ENCODE measurements at regions not wholly inside any gene's neighbourhood (a gene's known extent, or its start where the extent isn't known, plus 50 kb on each side); places are given as distances from the start of the nearest gene placed in this dataset.

- no peak overlapping the region for H3K27ac Mint-ChIP-seq
- DNase-seq = no peak
- POLR2A ChIA-PET = no interaction called here
- no peak overlapping the region for H3K4me3 Mint-ChIP-seq
- H3K27me3 Mint-ChIP-seq = peaks cover 2% of the 10 kb centered on the region
- no peaks in the 10 kb centered on the region for H3K9me3 Mint-ChIP-seq
- H3K36me3 Mint-ChIP-seq = no peaks in the 10 kb centered on the region
- no peaks in the 10 kb centered on the region for H3K4me1 Mint-ChIP-seq
- ATAC-seq (ENCODE audit: low read depth) = no peak
These were observed 200.1 kb upstream of the CAMK1G start for GRCh38 chr1:209383422-209383821.

GRCh38 chr1:209383907-209384709 is 199.4 kb upstream of the CAMK1G start:
- POLR2A ChIA-PET = no interaction called here
- ATAC-seq (ENCODE audit: low read depth) = no peak
- Mint-ChIP-seq H3K4me1 (no peaks in the 10 kb centered on the region), H3K4me3 (no peak overlapping the region), H3K9me3 (no peaks in the 10 kb centered on the region), H3K27me3 (peaks cover 2% of the 10 kb centered on the region), H3K36me3 (no peaks in the 10 kb centered on the region), H3K27ac (no peak overlapping the region)
- DNase-seq = no peak

- no peaks in the 10 kb centered on the region for H3K4me1 Mint-ChIP-seq
These were observed 198.6 kb upstream of the CAMK1G start for GRCh38 chr1:209384710-209385550.

GRCh38 chr1:209386156-209386555 is 197.4 kb upstream of the CAMK1G start:
- ATAC-seq (ENCODE audit: low read depth) = no peak
- no peaks in the 10 kb centered on the region for H3K4me1 Mint-ChIP-seq
- peaks cover 2% of the 10 kb centered on the region for H3K27me3 Mint-ChIP-seq
- POLR2A ChIA-PET = no interaction called here
- H3K4me3 Mint-ChIP-seq = no peak overlapping the region
- H3K9me3 Mint-ChIP-seq = no peaks in the 10 kb centered on the region
- no peak for DNase-seq
- H3K27ac Mint-ChIP-seq = no peak overlapping the region
- no peaks in the 10 kb centered on the region for H3K36me3 Mint-ChIP-seq

More at GRCh38 chr1:209384710-209385550, 198.6 kb upstream of the CAMK1G start:
- Mint-ChIP-seq H3K27me3 (peaks cover 2% of the 10 kb centered on the region), H3K9me3 (no peaks in the 10 kb centered on the region), H3K27ac (no peak overlapping the region), H3K36me3 (no peaks in the 10 kb centered on the region), H3K4me3 (no peak overlapping the region)
- DNase-seq = no peak
- ATAC-seq (ENCODE audit: low read depth) = no peak
- POLR2A ChIA-PET = no interaction called here

GRCh38 chr1:209387271-209387968 is 196.1 kb upstream of the CAMK1G start:
- Mint-ChIP-seq H3K4me1 (no peaks in the 10 kb centered on the region), H3K9me3 (no peaks in the 10 kb centered on the region), H3K36me3 (no peaks in the 10 kb centered on the region), H3K4me3 (no peak overlapping the region), H3K27ac (no peak overlapping the region), H3K27me3 (peaks cover 4% of the 10 kb centered on the region)
- POLR2A ChIA-PET = no interaction called here
- no peak for ATAC-seq (ENCODE audit: low read depth)
- DNase-seq = no peak

GRCh38 chr1:209387969-209388329 is 195.6 kb upstream of the CAMK1G start:
- POLR2A ChIA-PET = no interaction called here
- ATAC-seq (ENCODE audit: low read depth) (no peak), DNase-seq (no peak)
- H3K4me3 Mint-ChIP-seq = no peak overlapping the region
- no peaks in the 10 kb centered on the region for H3K36me3 Mint-ChIP-seq
- no peak overlapping the region for H3K27ac Mint-ChIP-seq
- H3K4me1 Mint-ChIP-seq = no peaks in the 10 kb centered on the region
- H3K27me3 Mint-ChIP-seq = peaks cover 8% of the 10 kb centered on the region
- H3K9me3 Mint-ChIP-seq = no peaks in the 10 kb centered on the region

- POLR2A ChIA-PET = no interaction called here
- no peaks in the 10 kb centered on the region for H3K4me1 Mint-ChIP-seq
- no peak overlapping the region for H3K4me3 Mint-ChIP-seq
- DNase-seq = no peak
- no peak for ATAC-seq (ENCODE audit: low read depth)
- no peaks in the 10 kb centered on the region for H3K9me3 Mint-ChIP-seq
- peaks cover 11% of the 10 kb centered on the region for H3K27me3 Mint-ChIP-seq
- H3K27ac Mint-ChIP-seq = no peak overlapping the region
- H3K36me3 Mint-ChIP-seq = no peaks in the 10 kb centered on the region
These were observed 195.2 kb upstream of the CAMK1G start for GRCh38 chr1:209388358-209388757.

- Mint-ChIP-seq H3K4me3 (no peak overlapping the region), H3K9me3 (no peaks in the 10 kb centered on the region), H3K27me3 (peaks cover 13% of the 10 kb centered on the region), H3K27ac (no peak overlapping the region), H3K36me3 (no peaks in the 10 kb centered on the region), H3K4me1 (no peaks in the 10 kb centered on the region)
- DNase-seq (no peak), ATAC-seq (ENCODE audit: low read depth) (no peak)
- POLR2A ChIA-PET = no interaction called here
These were observed 194.3 kb upstream of the CAMK1G start for GRCh38 chr1:209389258-209389657.

GRCh38 chr1:209389975-209390374 is 193.5 kb upstream of the CAMK1G start:
- no peaks in the 10 kb centered on the region for H3K36me3 Mint-ChIP-seq
- POLR2A ChIA-PET = no interaction called here
- peaks cover 14% of the 10 kb centered on the region for H3K27me3 Mint-ChIP-seq
- DNase-seq = no peak
- H3K4me1 Mint-ChIP-seq = no peaks in the 10 kb centered on the region
- H3K27ac Mint-ChIP-seq = no peak overlapping the region
- H3K9me3 Mint-ChIP-seq = no peaks in the 10 kb centered on the region
- H3K4me3 Mint-ChIP-seq = no peak overlapping the region
- ATAC-seq (ENCODE audit: low read depth) = no peak

GRCh38 chr1:209390764-209391163 is 192.8 kb upstream of the CAMK1G start:
- Mint-ChIP-seq H3K4me1 (no peaks in the 10 kb centered on the region), H3K27ac (no peak overlapping the region), H3K36me3 (no peaks in the 10 kb centered on the region), H3K27me3 (peaks cover 19% of the 10 kb centered on the region), H3K9me3 (no peaks in the 10 kb centered on the region), H3K4me3 (no peak overlapping the region)
- DNase-seq = no peak
- POLR2A ChIA-PET = no interaction called here
- ATAC-seq (ENCODE audit: low read depth) = no peak

GRCh38 chr1:209391792-209392191 is 191.7 kb upstream of the CAMK1G start:
- Mint-ChIP-seq H3K27me3 (peaks cover 27% of the 10 kb centered on the region), H3K4me1 (no peaks in the 10 kb centered on the region), H3K27ac (no peak overlapping the region), H3K9me3 (no peaks in the 10 kb centered on the region), H3K4me3 (no peak overlapping the region), H3K36me3 (no peaks in the 10 kb centered on the region)
- ATAC-seq (ENCODE audit: low read depth) (no peak), DNase-seq (no peak)
- POLR2A ChIA-PET = no interaction called here

GRCh38 chr1:209395169-209395568 is 188.3 kb upstream of the CAMK1G start:
- no peak for ATAC-seq (ENCODE audit: low read depth)
- no peaks in the 10 kb centered on the region for H3K36me3 Mint-ChIP-seq
- no peak for DNase-seq
- no peak overlapping the region for H3K4me3 Mint-ChIP-seq
- POLR2A ChIA-PET = no interaction called here
- H3K9me3 Mint-ChIP-seq = no peaks in the 10 kb centered on the region
- peaks cover 36% of the 10 kb centered on the region for H3K27me3 Mint-ChIP-seq
- no peak overlapping the region for H3K27ac Mint-ChIP-seq
- no peaks in the 10 kb centered on the region for H3K4me1 Mint-ChIP-seq

- POLR2A ChIA-PET = no interaction called here
- Mint-ChIP-seq H3K4me3 (no peak overlapping the region), H3K9me3 (no peaks in the 10 kb centered on the region), H3K27ac (no peak overlapping the region), H3K27me3 (peaks cover 34% of the 10 kb centered on the region), H3K4me1 (no peaks in the 10 kb centered on the region), H3K36me3 (no peaks in the 10 kb centered on the region)
- no peak for DNase-seq
- ATAC-seq (ENCODE audit: low read depth) = no peak
These were observed 186.1 kb upstream of the CAMK1G start for GRCh38 chr1:209397371-209397770.

GRCh38 chr1:209397910-209398309 is 185.6 kb upstream of the CAMK1G start:
- H3K9me3 Mint-ChIP-seq = no peaks in the 10 kb centered on the region
- peaks cover 30% of the 10 kb centered on the region for H3K27me3 Mint-ChIP-seq
- no peak overlapping the region for H3K4me3 Mint-ChIP-seq
- H3K36me3 Mint-ChIP-seq = no peaks in the 10 kb centered on the region
- POLR2A ChIA-PET = no interaction called here
- ATAC-seq (ENCODE audit: low read depth) (no peak), DNase-seq (no peak)
- H3K27ac Mint-ChIP-seq = no peak overlapping the region
- H3K4me1 Mint-ChIP-seq = no peaks in the 10 kb centered on the region

Data from activated naive CD8-positive, alpha-beta T cell treated with anti-CD3 and anti-CD28 coated beads, Interleukin-2, amount 10 ng/mL, durations not matched to agents 7 days and 5 days (primary cell).